Osteoblast (primary cell): ENCODE measurements at regions not wholly inside any gene's neighbourhood (a gene's known extent, or its start where the extent isn't known, plus 50 kb on each side); places are given as distances from the start of the nearest gene placed in this dataset.
"Not testable (repeated sequence)": the region's sequence is repeated elsewhere in the genome, so short reads cannot be mapped to it uniquely, and the experiment has no call there.

Source experiments
- DNase-seq: peaks from one replicate; pipeline ENCODE4 v3.0.0; 2011; ENCODE audit warnings: low spot score, mixed read lengths; ENCODE audit not compliant: insufficient read length; ENCODE audit errors: missing footprints
- H2AFZ ChIP-seq: 2 replicates; pipeline ENCODE4 v1.6.0; 2011; ENCODE audit warnings: mild to moderate bottlenecking, low read length
- H3K27ac ChIP-seq: 2 replicates; pipeline ENCODE4 v1.5.1; 2011; ENCODE audit warnings: mild to moderate bottlenecking, low read depth, low read length, moderate library complexity
- H3K27me3 ChIP-seq: 2 replicates; pipeline ENCODE4 v1.6.0; 2012; ENCODE audit warnings: mild to moderate bottlenecking, control low read depth, inconsistent platforms, low read length, moderate library complexity; ENCODE audit not compliant: insufficient read depth
- H3K36me3 ChIP-seq: 2 replicates; pipeline ENCODE4 v1.5.1; 2011; ENCODE audit warnings: mild to moderate bottlenecking, low read length, control low read depth, moderate library complexity; ENCODE audit not compliant: insufficient read depth
- H3K4me1 ChIP-seq: 2 replicates; pipeline ENCODE4 v1.5.1; 2011; ENCODE audit warnings: mild to moderate bottlenecking, low read length, control low read depth, moderate library complexity; ENCODE audit not compliant: insufficient read depth
- H3K4me2 ChIP-seq: 2 replicates; pipeline ENCODE4 v1.6.0; 2011; ENCODE audit warnings: mild to moderate bottlenecking, low read length; ENCODE audit not compliant: insufficient read depth
- H3K4me3 ChIP-seq: fragments of 200-600 bp; sonication (generic); 3 replicates; pipeline ENCODE4 v1.5.1; 2012; ENCODE audit warnings: mild to moderate bottlenecking, low read length, inconsistent platforms; ENCODE audit not compliant: insufficient read depth
- H3K79me2 ChIP-seq: 2 replicates; pipeline ENCODE4 v1.6.0; 2012; ENCODE audit warnings: mild to moderate bottlenecking, low read length, control low read depth, inconsistent platforms; ENCODE audit not compliant: insufficient read depth
- H3K9me3 ChIP-seq: 2 replicates; pipeline ENCODE4 v1.5.1; 2011; ENCODE audit warnings: low read depth, low read length, control low read depth
- H4K20me1 ChIP-seq: 2 replicates; pipeline ENCODE4 v1.6.0; 2012; ENCODE audit warnings: mild to moderate bottlenecking, low read length, control low read depth; ENCODE audit not compliant: insufficient read depth
- TF ChIP-seq, protein P1 (sequence below): IDR thresholded peaks from 2 replicates; pipeline ENCODE4 v1.5.1; 2011; ENCODE audit warnings: mild to moderate bottlenecking, low read depth, low read length, moderate library complexity; ENCODE audit errors: extremely low read depth

DNA sequence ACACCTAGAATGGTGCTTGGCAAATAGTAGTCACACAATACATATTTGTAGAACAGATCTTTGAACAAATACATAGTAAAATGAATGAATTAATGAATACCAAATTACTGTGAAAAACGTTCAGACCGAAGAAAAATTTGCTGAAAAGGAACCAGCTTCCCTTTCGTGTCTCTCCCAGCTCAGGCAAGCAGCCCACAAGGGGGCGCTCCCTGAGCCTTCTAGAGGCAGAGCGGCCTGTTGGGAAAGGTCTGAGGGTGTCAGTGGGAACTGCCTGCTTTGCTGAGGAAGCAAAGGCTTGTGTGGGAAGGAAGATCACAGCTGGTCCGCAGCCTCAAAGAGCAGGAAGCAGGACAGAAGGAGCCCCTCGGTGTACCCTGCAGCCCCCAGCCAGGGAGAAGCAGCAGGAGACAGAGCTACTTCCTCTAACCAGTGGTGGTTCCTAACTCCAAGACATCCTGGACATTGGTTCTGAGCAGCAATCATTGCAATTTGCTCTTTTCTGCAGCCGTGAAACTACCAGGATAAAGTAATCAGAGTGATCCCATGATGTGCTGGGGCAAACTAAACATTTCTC, 231.1 kb downstream of the ANKRD30B start:
- Histone ChIP-seq H2AFZ (peak overlapping the region; percentile 96), H3K79me2 (no peaks in the 10 kb centered on the region), H3K4me1 (peaks cover 35% of the 10 kb centered on the region), H3K27ac (peak overlapping the region; percentile 12), H3K27me3 (no peaks in the 10 kb centered on the region), H3K9me3 (no peaks in the 10 kb centered on the region), H3K4me2 (no peak overlapping the region), H4K20me1 (no peaks in the 10 kb centered on the region), H3K36me3 (no peaks in the 10 kb centered on the region), H3K4me3 (no peak overlapping the region)
- TF ChIP-seq, protein P1, sequence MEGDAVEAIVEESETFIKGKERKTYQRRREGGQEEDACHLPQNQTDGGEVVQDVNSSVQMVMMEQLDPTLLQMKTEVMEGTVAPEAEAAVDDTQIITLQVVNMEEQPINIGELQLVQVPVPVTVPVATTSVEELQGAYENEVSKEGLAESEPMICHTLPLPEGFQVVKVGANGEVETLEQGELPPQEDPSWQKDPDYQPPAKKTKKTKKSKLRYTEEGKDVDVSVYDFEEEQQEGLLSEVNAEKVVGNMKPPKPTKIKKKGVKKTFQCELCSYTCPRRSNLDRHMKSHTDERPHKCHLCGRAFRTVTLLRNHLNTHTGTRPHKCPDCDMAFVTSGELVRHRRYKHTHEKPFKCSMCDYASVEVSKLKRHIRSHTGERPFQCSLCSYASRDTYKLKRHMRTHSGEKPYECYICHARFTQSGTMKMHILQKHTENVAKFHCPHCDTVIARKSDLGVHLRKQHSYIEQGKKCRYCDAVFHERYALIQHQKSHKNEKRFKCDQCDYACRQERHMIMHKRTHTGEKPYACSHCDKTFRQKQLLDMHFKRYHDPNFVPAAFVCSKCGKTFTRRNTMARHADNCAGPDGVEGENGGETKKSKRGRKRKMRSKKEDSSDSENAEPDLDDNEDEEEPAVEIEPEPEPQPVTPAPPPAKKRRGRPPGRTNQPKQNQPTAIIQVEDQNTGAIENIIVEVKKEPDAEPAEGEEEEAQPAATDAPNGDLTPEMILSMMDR, result peak; percentile 88
- DNase-seq, result peak; percentile 90

DNA sequence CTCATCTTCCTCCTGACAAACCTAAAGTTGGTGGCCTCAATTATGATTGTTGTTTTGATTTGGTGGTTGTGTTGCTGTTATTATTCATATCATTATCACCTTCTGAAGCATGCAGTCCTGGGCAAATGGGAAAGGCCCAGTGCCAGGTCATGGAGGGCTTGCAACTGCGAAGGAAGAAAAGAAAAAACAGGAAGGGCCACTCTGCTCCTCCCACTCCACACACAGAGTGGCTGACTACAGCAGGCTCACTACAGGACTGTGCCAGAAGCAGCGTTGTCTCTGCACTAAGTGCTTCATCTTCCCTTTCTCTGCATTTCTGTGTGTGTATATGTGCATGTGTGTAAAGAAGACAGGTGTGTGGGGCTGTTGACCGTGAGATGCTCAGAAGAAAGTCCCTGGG, 231.9 kb downstream of the ANKRD30B start:
- H3K9me3 ChIP-seq, result no peaks in the 10 kb centered on the region
- H2AFZ ChIP-seq, result peak overlapping the region; percentile 31
- TF ChIP-seq, protein P1, result no peak
- no peak overlapping the region for H3K27ac ChIP-seq
- no peak overlapping the region for H3K4me2 ChIP-seq
- H3K4me3 ChIP-seq, result no peak overlapping the region
- DNase-seq, result no peak
- H3K79me2 ChIP-seq, result no peaks in the 10 kb centered on the region
- no peaks in the 10 kb centered on the region for H3K27me3 ChIP-seq
- peaks cover 27% of the 10 kb centered on the region for H3K4me1 ChIP-seq
- H3K36me3 ChIP-seq, result no peaks in the 10 kb centered on the region
- no peaks in the 10 kb centered on the region for H4K20me1 ChIP-seq

DNA sequence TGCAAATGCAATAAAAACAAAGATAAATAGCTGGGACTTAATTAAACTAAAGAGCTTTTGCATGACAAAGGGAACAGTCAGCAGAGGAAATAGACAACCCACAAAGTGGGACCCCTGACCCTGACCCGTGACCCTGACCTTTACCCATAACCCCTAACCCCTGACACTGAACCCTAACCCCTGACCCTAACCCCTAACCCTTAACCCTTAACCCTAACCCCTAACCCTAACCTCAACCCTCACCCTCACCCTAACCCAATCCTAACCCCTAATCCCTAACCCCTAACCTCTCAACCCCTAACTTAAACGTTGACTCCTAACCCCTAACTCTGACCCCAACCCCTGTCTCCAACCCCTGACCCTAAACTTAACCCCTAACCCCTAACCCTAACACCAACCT, 236.6 kb downstream of the ANKRD30B start:
- H3K4me2 ChIP-seq, H3K9me3 ChIP-seq, H3K27me3 ChIP-seq, H3K27ac ChIP-seq, H2AFZ ChIP-seq, H3K4me1 ChIP-seq, DNase-seq, H3K79me2 ChIP-seq, H3K4me3 ChIP-seq, H3K36me3 ChIP-seq, H4K20me1 ChIP-seq: not testable (repeated sequence)

GRCh38 chr18:14985291-14986013, 237.5 kb downstream of the ANKRD30B start:
- DNase-seq, H3K27ac ChIP-seq, H3K36me3 ChIP-seq, H3K4me1 ChIP-seq, H3K4me2 ChIP-seq, H3K79me2 ChIP-seq, H3K4me3 ChIP-seq, H4K20me1 ChIP-seq, H2AFZ ChIP-seq, H3K9me3 ChIP-seq, H3K27me3 ChIP-seq: not testable (repeated sequence)

GRCh38 chr18:14987377-14987776, 239.4 kb downstream of the ANKRD30B start:
- not testable (repeated sequence) for DNase-seq, H3K4me2 ChIP-seq, H3K9me3 ChIP-seq, H3K27ac ChIP-seq, H3K36me3 ChIP-seq, H3K4me3 ChIP-seq, H3K79me2 ChIP-seq, H3K27me3 ChIP-seq, H2AFZ ChIP-seq, H4K20me1 ChIP-seq, H3K4me1 ChIP-seq

DNA sequence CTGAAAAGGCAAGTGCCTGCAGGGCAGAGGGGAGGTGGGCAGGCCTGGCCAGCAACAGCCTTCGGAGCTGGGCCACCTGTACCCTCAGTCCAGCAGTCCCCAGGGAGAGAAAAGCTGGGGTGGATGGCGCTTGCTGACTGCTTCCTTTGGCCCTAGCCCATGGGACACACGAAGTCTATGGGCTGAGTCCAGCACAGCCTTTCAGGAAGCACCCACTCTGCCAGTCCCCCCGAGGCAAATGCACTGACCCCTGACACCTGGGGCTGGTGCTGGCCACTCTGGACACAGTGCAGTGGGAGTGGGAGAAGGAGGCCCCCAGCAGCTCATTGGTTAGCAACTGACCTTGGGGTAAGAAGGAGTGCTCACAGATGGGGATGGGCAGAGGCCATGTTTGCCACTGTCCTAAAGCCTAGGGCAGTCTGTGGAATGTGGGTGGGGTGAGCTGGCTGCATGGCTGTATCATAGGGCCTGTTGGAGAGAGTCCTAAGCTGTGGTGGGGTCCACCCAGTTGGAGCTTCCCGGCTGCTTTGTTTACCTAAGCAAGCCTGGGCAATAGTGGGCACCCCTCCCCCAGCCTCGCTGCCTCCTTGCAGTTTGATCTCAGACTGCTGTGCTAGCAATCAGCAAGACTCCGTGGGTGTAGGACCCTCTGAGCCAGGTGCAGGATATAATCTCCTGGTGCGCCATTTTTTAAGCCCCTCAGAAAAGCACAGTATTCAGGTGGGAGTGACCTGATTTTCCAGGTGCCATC, 240.2 kb downstream of the ANKRD30B start:
- not testable (repeated sequence) for H3K79me2 ChIP-seq, H2AFZ ChIP-seq, H3K27me3 ChIP-seq, H3K4me2 ChIP-seq, H3K27ac ChIP-seq, H3K9me3 ChIP-seq, H4K20me1 ChIP-seq, H3K4me1 ChIP-seq, H3K36me3 ChIP-seq, DNase-seq, H3K4me3 ChIP-seq

DNA sequence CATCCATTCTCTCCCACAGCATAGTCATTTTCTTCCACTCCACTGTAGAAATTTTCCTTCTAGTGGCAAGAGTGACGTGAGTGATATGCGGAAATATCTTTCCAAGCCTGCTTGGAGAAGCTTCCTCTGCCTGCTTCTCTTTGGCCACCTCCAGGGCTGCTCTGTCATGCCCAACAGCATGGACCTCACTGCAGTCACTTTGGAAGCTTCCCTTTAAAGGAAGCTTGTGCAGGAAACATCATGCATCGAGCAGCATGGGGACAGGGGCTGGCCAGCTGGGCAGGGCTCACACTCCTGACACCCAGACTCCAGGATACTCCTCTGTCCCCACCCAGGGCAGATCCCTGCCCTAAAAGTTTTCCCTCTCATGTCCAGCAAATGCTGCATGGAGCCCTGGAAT, 241.6 kb downstream of the ANKRD30B start:
- not testable (repeated sequence) for H3K79me2 ChIP-seq, H3K4me1 ChIP-seq, H3K27me3 ChIP-seq, H2AFZ ChIP-seq, H3K9me3 ChIP-seq, H3K36me3 ChIP-seq, H3K27ac ChIP-seq, H4K20me1 ChIP-seq, DNase-seq, H3K4me3 ChIP-seq, H3K4me2 ChIP-seq
